ENCODE measurements at regions not wholly inside any gene's neighbourhood (a gene's known extent, or its start where the extent isn't known, plus 50 kb on each side); places are given as distances from the start of the nearest gene placed in this dataset.

- 64% methylated on average over 5 of the region's 5 CpGs for WGBS
- intact Hi-C loops (cut with DNase I), result no loop called here
- no peak for DNase-seq (ENCODE audit: extremely low spot score)
Observed at GRCh38 chr9:86639899-86640379, 285.7 kb upstream of the TUT7 start.

GRCh38 chr9:86639287-86639686 is 285.1 kb upstream of the TUT7 start:
- Histone ChIP-seq H3K9me3 (peaks cover 0 to 5% (median 0%) of the 10 kb centered on the region in 4 donors), H3K4me1 (peaks cover 0 to 9% (median 5%) of the 10 kb centered on the region in 4 donors), H3K4me3 (no peak overlapping the region), H3K27me3 (no peaks in the 10 kb centered on the region), H3K36me3 (no peaks in the 10 kb centered on the region), H3K27ac (replicated peaks in 1 of 4) (no peak overlapping the region)
- intact Hi-C loops (cut with DNase I), result no loop called here
- WGBS, result 97% methylated on average over 2 of the region's 2 CpGs
- DNase-seq (ENCODE audit: extremely low spot score), result no peak
- TF ChIP-seq POLR2A (IDR thresholded peaks at IDR 0.05; ENCODE audit: low read depth) (no peak), POLR2AphosphoS5 (IDR thresholded peaks at IDR 0.05) (no peak), EP300 (IDR thresholded peaks at IDR 0.05) (no peak)
- TF ChIP-seq, protein P1, sequence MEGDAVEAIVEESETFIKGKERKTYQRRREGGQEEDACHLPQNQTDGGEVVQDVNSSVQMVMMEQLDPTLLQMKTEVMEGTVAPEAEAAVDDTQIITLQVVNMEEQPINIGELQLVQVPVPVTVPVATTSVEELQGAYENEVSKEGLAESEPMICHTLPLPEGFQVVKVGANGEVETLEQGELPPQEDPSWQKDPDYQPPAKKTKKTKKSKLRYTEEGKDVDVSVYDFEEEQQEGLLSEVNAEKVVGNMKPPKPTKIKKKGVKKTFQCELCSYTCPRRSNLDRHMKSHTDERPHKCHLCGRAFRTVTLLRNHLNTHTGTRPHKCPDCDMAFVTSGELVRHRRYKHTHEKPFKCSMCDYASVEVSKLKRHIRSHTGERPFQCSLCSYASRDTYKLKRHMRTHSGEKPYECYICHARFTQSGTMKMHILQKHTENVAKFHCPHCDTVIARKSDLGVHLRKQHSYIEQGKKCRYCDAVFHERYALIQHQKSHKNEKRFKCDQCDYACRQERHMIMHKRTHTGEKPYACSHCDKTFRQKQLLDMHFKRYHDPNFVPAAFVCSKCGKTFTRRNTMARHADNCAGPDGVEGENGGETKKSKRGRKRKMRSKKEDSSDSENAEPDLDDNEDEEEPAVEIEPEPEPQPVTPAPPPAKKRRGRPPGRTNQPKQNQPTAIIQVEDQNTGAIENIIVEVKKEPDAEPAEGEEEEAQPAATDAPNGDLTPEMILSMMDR (IDR thresholded peaks at IDR 0.05), result no peak

More at GRCh38 chr9:86639899-86640379, 285.7 kb upstream of the TUT7 start:
- Histone ChIP-seq H3K27ac (replicated peaks in 1 of 4) (no peak overlapping the region), H3K9me3 (no peaks in the 10 kb centered on the region), H3K4me1 (peaks cover 0 to 9% (median 5%) of the 10 kb centered on the region in 4 donors), H3K36me3 (no peaks in the 10 kb centered on the region), H3K4me3 (no peak overlapping the region), H3K27me3 (no peaks in the 10 kb centered on the region)
- TF ChIP-seq, protein P1 (IDR thresholded peaks at IDR 0.05), result peak in 1 of 3 experiments; percentile 28
- TF ChIP-seq POLR2A (IDR thresholded peaks at IDR 0.05; ENCODE audit: low read depth), result no peak

DNA sequence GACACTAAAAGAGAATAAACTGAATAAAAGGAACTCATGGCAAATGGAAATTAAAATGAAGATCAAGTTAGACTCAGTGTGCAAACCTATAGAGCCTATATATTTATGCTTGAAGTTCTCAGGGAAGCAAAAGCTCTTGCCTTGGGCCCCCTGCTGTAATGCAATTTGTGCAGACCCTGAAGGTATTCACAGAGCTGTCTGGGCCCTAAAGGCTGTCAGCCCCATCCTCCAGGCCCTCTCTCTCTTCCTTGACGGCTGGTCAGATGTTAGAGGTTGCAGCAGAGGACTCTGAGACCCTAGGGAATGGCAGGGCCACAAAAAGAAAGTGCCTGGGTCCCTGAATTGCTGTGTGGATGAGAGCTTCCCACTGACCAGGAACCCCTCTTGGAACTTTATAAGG is 283.9 kb upstream of the TUT7 start:
- Histone ChIP-seq H3K36me3 (no peaks in the 10 kb centered on the region), H3K27me3 (no peaks in the 10 kb centered on the region), H3K9me3 (peaks cover 0 to 6% (median 0%) of the 10 kb centered on the region in 4 donors), H3K4me1 (peaks cover 0 to 9% (median 5%) of the 10 kb centered on the region in 4 donors), H3K27ac (replicated peaks in 1 of 4) (no peak overlapping the region), H3K4me3 (no peak overlapping the region)
- no peak for TF ChIP-seq POLR2AphosphoS5 (IDR thresholded peaks at IDR 0.05)
- no peak for TF ChIP-seq POLR2A (IDR thresholded peaks at IDR 0.05; ENCODE audit: low read depth)
- TF ChIP-seq, protein P1 (IDR thresholded peaks at IDR 0.05), result no peak
- no peak for TF ChIP-seq EP300 (IDR thresholded peaks at IDR 0.05)
- intact Hi-C loops (cut with DNase I), result no loop called here
- DNase-seq (ENCODE audit: extremely low spot score), result no peak
- WGBS, result 94% methylated on average over 1 of the region's 1 CpG

DNA sequence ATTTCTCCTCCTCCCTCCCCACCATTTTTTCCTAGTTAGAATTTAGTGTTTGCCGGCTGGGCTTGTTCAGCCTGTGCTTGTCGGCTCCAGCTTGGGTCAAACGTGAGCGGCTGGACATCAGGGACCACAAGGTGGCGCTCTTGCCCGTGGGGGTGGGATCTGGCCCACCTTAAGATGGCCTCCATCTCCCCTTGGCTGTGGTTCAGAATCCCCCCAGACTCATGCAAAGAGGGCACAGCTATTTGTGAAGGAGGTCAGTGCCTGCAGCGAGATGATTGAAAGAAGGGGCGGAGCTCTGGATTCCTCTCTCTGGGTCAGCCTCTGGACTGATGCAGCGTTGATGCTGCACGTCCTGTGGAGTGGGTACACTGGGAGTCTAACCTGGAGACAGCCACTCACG is 283.3 kb upstream of the TUT7 start:
- Histone ChIP-seq H3K36me3 (no peaks in the 10 kb centered on the region), H3K4me3 (no peak overlapping the region), H3K9me3 (peaks cover 0 to 6% (median 0%) of the 10 kb centered on the region in 4 donors), H3K27me3 (no peaks in the 10 kb centered on the region), H3K27ac (replicated peaks in 1 of 4) (no peak overlapping the region), H3K4me1 (peaks cover 0 to 9% (median 5%) of the 10 kb centered on the region in 4 donors)
- DNase-seq (ENCODE audit: extremely low spot score), result no peak
- intact Hi-C loops (cut with DNase I), result no loop called here
- 64% methylated on average over 11 of the region's 11 CpGs for WGBS
- TF ChIP-seq, protein P1 (IDR thresholded peaks at IDR 0.05), result peak; percentile 18 to 43 (median 25)
- TF ChIP-seq POLR2AphosphoS5 (IDR thresholded peaks at IDR 0.05), result no peak
- no peak for TF ChIP-seq EP300 (IDR thresholded peaks at IDR 0.05)

- DNase-seq (ENCODE audit: extremely low spot score), result no peak
- TF ChIP-seq, protein P1 (IDR thresholded peaks at IDR 0.05), result no peak
- TF ChIP-seq EP300 (IDR thresholded peaks at IDR 0.05) (no peak), POLR2A (IDR thresholded peaks at IDR 0.05; ENCODE audit: low read depth) (no peak), POLR2AphosphoS5 (IDR thresholded peaks at IDR 0.05) (no peak)
- Histone ChIP-seq H3K9me3 (peaks cover 0 to 6% (median 0%) of the 10 kb centered on the region in 4 donors), H3K27ac (replicated peaks in 1 of 4) (no peak overlapping the region), H3K27me3 (no peaks in the 10 kb centered on the region), H3K36me3 (no peaks in the 10 kb centered on the region), H3K4me1 (peaks cover 0 to 9% (median 5%) of the 10 kb centered on the region in 4 donors), H3K4me3 (no peak overlapping the region)
- intact Hi-C loops (cut with DNase I), result no loop called here
- 79% methylated on average over 4 of the region's 4 CpGs for WGBS
Observed at GRCh38 chr9:86636519-86636918, 282.3 kb upstream of the TUT7 start.

Measured in esophagus muscularis mucosa (tissue), 4 donors.